ENCODE measurements at regions not wholly inside any gene's neighbourhood (a gene's known extent, or its start where the extent isn't known, plus 50 kb on each side); places are given as distances from the start of the nearest gene placed in this dataset.

DNA sequence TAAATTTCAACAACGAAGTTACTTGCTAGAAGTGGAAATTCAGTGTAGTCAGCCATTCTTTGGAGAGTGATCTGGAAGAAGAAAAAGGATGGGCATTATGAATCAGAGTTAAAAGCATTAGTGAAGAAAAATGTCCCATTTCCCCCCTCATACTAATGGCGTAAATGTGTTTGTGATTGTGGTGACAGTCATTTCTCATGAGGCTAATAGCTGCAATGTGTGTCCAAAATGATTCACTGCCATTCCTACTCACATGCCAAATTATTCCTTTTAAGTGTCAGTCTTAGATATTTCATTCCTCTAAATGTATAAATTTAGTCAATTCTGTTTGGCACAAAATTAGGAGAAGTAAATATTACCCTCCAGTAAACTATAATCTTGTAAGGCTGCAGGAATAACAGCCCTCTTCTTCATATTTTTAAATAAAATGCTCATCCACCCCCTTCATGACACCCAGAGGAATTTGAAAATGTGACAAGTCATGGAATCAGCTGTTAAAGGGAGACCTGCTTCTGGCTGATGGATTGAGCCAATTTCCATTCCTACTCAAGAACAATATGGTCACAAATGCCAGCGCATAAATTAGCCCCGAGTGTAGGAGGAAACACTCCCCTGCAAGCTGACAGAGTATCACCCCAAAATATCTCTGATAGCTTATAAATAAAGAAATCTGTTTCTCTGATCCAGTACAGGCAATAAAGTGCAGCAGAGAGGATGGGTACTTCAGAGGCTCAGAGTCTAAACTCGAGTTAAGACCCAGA lies 912.3 kb upstream of the SEL1L start:
- CTCF ChIA-PET = no interaction called here
- peaks cover 5% of the 10 kb centered on the region for H3K9me3 Mint-ChIP-seq (ENCODE audit: low read depth)
- DNase-seq (no peak), ATAC-seq (no peak)
- H3K4me1 Mint-ChIP-seq = no peaks in the 10 kb centered on the region
- H3K36me3 Mint-ChIP-seq = no peaks in the 10 kb centered on the region
- H3K27me3 Mint-ChIP-seq = no peaks in the 10 kb centered on the region
- no peak overlapping the region for H3K4me3 Mint-ChIP-seq
- no peak overlapping the region for H3K27ac Mint-ChIP-seq

DNA sequence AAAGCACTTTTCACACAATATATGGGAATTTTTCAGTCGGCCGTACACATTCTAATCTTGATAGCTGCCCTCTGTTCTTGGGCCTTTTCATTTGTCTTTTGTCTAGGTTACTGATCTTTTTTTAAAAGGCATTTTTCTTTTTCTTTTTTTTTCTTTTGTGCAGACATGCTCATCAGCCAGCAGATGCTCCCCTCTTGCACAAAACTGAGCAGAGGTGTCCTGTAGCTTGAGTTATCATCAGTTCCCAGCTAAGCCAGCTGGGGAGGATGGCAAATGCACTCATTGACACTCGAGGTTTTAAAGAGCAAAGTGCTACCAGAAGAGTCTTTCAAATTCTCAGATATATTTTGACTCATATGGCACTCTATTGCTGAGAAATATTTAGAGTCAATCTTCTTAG lies 913.9 kb upstream of the SEL1L start:
- H3K27me3 Mint-ChIP-seq = no peaks in the 10 kb centered on the region
- CTCF ChIA-PET = no interaction called here
- no peaks in the 10 kb centered on the region for H3K4me1 Mint-ChIP-seq
- DNase-seq (no peak), ATAC-seq (no peak)
- no peak overlapping the region for H3K4me3 Mint-ChIP-seq
- no peaks in the 10 kb centered on the region for H3K36me3 Mint-ChIP-seq
- H3K9me3 Mint-ChIP-seq (ENCODE audit: low read depth) = no peaks in the 10 kb centered on the region
- H3K27ac Mint-ChIP-seq = no peak overlapping the region

DNA sequence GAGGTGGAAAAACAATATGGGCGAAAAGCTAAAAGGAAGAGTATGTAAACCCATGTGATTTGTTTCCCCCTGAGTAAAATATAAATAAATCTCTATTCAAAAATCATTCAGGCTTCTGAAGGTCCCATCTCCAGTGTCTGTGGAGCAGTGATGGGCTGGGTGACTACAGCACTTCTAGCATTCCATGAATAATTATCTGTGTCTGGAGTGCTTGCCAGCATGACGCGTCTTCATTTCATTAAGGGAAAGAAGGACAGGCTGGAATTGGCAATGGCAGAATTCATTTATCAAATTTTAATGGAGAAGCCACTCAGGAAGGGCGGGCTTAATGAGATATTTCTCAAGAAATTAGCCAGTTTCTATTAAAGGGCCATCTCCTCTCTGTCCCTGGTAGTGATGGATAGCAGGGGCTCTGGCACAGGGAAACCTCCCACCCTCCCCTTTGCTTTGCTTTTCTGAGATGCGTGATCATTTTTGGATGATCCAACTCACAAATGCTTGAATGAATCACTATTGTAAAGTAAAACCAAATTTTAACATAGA lies 916.3 kb upstream of the SEL1L start:
- H3K36me3 Mint-ChIP-seq = no peaks in the 10 kb centered on the region
- H3K27me3 Mint-ChIP-seq = no peaks in the 10 kb centered on the region
- no peaks in the 10 kb centered on the region for H3K9me3 Mint-ChIP-seq (ENCODE audit: low read depth)
- no peak overlapping the region for H3K27ac Mint-ChIP-seq
- CTCF ChIA-PET = no interaction called here
- H3K4me3 Mint-ChIP-seq = no peak overlapping the region
- ATAC-seq (no peak), DNase-seq (no peak)
- no peaks in the 10 kb centered on the region for H3K4me1 Mint-ChIP-seq

DNA sequence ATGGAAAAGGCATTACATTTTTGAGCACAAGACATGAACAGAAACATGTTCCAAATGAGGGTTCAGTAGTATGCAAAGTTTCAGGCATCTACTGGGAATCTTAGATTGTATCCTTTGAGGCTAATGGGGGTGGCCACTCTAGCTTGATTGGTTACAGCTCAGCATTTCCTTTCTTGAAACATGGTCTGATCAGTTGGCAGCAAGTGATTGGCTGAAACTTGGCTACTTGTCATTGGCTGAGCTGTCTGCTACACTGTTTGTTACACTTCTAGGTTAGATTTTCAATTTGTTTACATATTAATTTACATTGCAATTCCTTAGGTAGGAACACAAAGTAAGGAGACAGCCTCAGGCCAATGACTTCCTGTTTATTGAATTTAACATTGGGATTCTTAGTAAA lies 918.0 kb upstream of the SEL1L start:
- no peaks in the 10 kb centered on the region for H3K27me3 Mint-ChIP-seq
- peaks cover 3% of the 10 kb centered on the region for H3K9me3 Mint-ChIP-seq (ENCODE audit: low read depth)
- no peak overlapping the region for H3K4me3 Mint-ChIP-seq
- ATAC-seq = no peak
- CTCF ChIA-PET = no interaction called here
- no peaks in the 10 kb centered on the region for H3K36me3 Mint-ChIP-seq
- H3K4me1 Mint-ChIP-seq = no peaks in the 10 kb centered on the region
- DNase-seq = no peak
- no peak overlapping the region for H3K27ac Mint-ChIP-seq

DNA sequence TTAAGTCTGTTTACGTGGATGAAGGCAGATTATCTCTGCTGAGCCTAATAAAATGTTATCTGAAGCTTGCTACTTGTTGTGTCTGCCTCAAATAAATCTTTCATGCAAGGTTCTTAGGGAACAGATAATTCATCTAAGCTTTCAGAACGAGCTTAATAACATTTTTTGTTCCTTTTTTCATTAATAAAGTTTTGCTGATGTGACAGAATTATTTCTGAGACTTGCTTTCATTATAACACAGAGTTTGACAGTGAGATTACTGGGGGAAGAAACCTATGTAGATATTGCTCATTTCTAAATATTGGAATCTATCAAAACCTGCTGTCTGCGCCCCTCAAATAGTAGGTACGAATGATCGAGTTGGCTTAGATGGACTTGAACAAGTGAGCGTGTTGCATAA lies 948.7 kb upstream of the SEL1L start:
- DNase-seq (no peak), ATAC-seq (no peak)
- Mint-ChIP-seq H3K4me1 (no peaks in the 10 kb centered on the region), H3K36me3 (no peaks in the 10 kb centered on the region), H3K27ac (no peak overlapping the region), H3K4me3 (no peak overlapping the region), H3K9me3 (ENCODE audit: low read depth) (peaks cover 3% of the 10 kb centered on the region), H3K27me3 (no peaks in the 10 kb centered on the region)
- CTCF ChIA-PET = no interaction called here

DNA sequence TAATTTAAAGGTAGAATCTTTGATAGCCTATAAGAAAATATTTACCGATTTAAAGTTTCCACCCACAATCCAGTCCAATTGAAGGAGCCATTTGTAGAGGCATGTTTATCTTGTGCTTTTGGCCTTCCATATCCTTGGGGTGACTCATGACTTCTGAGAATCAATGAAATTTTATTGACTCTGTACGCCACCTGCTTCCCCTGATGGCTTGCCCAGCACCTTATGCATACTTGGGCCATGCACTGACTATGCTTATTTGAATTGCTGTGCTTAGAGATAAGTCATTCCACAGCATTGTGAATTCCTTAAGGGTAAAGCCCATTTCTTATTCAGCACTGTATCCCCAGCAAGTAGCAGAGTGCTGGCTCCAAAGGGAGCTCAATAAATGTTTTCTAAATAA lies 954.8 kb upstream of the SEL1L start:
- Mint-ChIP-seq H3K4me3 (no peak overlapping the region), H3K9me3 (ENCODE audit: low read depth) (peaks cover 6% of the 10 kb centered on the region), H3K4me1 (no peaks in the 10 kb centered on the region), H3K27ac (no peak overlapping the region), H3K36me3 (no peaks in the 10 kb centered on the region), H3K27me3 (no peaks in the 10 kb centered on the region)
- no peak for ATAC-seq
- CTCF ChIA-PET = no interaction called here
- no peak for DNase-seq

DNA sequence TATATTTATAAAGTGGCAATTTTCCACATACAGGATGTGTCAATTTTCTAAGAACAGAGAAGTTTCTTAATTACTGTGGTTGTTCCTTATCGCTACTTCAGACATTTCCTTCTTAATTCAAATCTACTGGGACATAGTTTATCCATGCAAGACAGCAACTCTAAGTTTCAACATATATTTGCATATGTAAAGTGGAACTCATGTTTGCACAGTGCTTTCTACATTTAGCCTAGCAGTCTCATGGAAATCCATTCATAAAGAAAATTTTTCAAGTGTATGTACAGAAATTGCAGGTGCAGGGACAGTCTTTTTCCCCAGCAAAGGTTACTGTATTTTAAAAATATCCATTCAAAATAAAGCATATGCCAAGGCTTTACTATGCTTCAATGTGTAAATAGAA lies 956.7 kb upstream of the SEL1L start:
- no peak for ATAC-seq
- no peak overlapping the region for H3K27ac Mint-ChIP-seq
- no peak overlapping the region for H3K4me3 Mint-ChIP-seq
- no peak for DNase-seq
- CTCF ChIA-PET = no interaction called here
- H3K36me3 Mint-ChIP-seq = no peaks in the 10 kb centered on the region
- no peaks in the 10 kb centered on the region for H3K4me1 Mint-ChIP-seq
- H3K9me3 Mint-ChIP-seq (ENCODE audit: low read depth) = peaks cover 9% of the 10 kb centered on the region
- H3K27me3 Mint-ChIP-seq = no peaks in the 10 kb centered on the region

DNA sequence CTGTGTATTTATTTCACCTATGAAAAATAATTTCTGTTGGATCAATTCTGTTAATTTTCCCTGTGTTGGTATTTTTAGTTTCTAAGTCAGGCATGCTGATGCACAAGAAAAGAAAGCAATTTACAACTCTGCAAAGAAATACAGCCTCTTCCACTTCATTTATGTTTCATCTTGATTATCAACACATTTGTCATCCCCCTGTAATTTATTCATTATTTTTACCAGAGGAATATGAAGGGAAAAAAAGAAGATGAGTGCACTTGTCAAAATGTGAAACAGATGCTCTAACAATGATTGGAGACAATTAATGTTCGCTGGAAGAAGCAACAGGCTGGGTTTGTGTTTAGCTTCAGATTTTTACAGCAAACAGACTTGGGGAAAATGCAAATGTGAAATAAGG lies 958.5 kb upstream of the SEL1L start:
- ATAC-seq = no peak
- CTCF ChIA-PET = no interaction called here
- no peaks in the 10 kb centered on the region for H3K36me3 Mint-ChIP-seq
- no peak for DNase-seq
- H3K4me1 Mint-ChIP-seq = no peaks in the 10 kb centered on the region
- H3K27ac Mint-ChIP-seq = no peak overlapping the region
- no peaks in the 10 kb centered on the region for H3K27me3 Mint-ChIP-seq
- H3K4me3 Mint-ChIP-seq = no peak overlapping the region
- peaks cover 9% of the 10 kb centered on the region for H3K9me3 Mint-ChIP-seq (ENCODE audit: low read depth)

DNA sequence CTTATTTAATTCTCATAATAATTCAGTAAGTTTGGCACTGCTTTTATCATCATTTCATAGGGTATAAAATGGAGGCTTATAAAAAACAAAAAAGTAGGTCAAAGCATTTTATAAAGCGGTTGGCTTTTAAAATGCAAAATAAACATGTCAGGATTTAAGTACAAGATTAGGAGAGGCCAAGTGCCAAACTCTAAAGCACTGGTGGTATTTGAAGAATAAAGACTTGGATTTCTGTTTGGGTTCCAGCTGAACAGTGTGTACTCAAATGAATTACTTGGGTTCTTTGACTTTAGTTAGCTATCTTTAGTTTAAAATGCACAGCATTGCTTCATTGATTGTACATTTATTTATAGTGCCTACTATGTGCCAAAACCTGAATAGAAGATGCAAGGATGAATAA lies 966.6 kb upstream of the SEL1L start:
- H3K4me3 Mint-ChIP-seq = no peak overlapping the region
- H3K36me3 Mint-ChIP-seq = no peaks in the 10 kb centered on the region
- no peaks in the 10 kb centered on the region for H3K4me1 Mint-ChIP-seq
- no peak for DNase-seq
- no peak for ATAC-seq
- H3K27me3 Mint-ChIP-seq = no peaks in the 10 kb centered on the region
- H3K27ac Mint-ChIP-seq = no peak overlapping the region
- CTCF ChIA-PET = no interaction called here
- peaks cover 3% of the 10 kb centered on the region for H3K9me3 Mint-ChIP-seq (ENCODE audit: low read depth)

DNA sequence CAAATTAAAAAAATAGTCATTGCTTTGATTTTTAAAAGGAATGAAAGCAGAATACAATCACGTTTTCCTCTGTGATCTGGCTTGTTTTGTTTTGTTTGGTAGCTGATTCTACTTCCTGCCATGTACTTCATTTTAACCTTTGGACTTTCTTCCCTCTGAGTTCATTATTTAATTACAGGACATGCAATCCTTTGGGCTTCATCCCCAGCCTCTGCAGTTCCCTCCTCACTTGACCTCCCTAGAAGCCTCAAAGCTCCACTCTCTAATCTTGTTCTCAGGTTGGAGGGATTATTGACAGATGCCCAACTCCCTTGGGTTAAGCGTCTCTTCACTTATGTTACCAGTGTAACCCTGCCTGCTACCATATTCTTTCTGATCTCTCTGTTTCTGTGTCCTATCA lies 967.9 kb upstream of the SEL1L start:
- no peaks in the 10 kb centered on the region for H3K4me1 Mint-ChIP-seq
- no peaks in the 10 kb centered on the region for H3K27me3 Mint-ChIP-seq
- no peak for DNase-seq
- no peak overlapping the region for H3K4me3 Mint-ChIP-seq
- H3K9me3 Mint-ChIP-seq (ENCODE audit: low read depth) = peaks cover 3% of the 10 kb centered on the region
- no peak for ATAC-seq
- H3K36me3 Mint-ChIP-seq = no peaks in the 10 kb centered on the region
- CTCF ChIA-PET = no interaction called here
- no peak overlapping the region for H3K27ac Mint-ChIP-seq

DNA sequence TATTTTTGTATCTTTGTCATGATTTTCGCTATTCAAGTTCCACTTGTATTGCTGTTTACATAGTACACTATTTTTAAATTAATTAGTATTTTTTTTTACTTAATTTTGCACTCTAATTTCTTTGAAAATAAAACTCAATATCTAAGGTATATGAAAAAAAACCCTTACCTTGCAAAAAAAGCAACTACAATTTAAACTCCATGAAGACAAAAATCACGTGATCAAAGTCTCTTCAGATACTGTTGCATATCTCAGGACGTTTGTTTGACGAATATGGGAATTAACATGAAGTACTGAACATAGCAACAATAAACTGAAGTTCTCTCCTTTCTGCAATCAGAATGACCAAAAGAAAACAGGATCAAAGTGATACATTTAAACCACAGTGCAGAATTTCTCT lies 968.4 kb upstream of the SEL1L start:
- DNase-seq = no peak
- H3K4me3 Mint-ChIP-seq = no peak overlapping the region
- CTCF ChIA-PET = no interaction called here

DNA sequence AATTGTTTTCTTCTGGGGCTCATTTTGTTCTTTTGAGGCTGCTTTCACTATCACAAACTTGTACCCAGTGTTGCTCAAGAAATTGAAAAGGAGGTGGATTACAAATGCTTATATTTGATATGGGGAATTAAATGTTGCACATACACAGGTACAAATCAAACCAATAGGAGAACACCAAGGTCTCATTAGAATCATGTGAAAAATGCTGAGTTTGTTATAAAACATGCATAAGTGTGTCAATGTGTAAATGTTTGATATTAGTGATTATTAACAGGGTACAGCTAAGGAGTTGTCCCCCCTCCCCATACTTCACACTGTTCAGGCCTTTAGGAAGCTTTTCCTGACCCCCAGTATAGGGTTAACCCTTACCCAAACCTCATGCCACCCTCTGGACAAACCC lies 971.2 kb upstream of the SEL1L start:
- no peak overlapping the region for H3K27ac Mint-ChIP-seq
- no peak overlapping the region for H3K4me3 Mint-ChIP-seq
- H3K9me3 Mint-ChIP-seq (ENCODE audit: low read depth) = peaks cover 3% of the 10 kb centered on the region
- DNase-seq (no peak), ATAC-seq (no peak)
- H3K36me3 Mint-ChIP-seq = no peaks in the 10 kb centered on the region
- H3K4me1 Mint-ChIP-seq = no peaks in the 10 kb centered on the region
- H3K27me3 Mint-ChIP-seq = no peaks in the 10 kb centered on the region
- CTCF ChIA-PET = no interaction called here

More for the DNA sequence above, 968.4 kb upstream of the SEL1L start:
- Mint-ChIP-seq H3K27ac (no peak overlapping the region), H3K9me3 (ENCODE audit: low read depth) (peaks cover 3% of the 10 kb centered on the region), H3K27me3 (no peaks in the 10 kb centered on the region), H3K36me3 (no peaks in the 10 kb centered on the region), H3K4me1 (no peaks in the 10 kb centered on the region)
- no peak for ATAC-seq

DNA sequence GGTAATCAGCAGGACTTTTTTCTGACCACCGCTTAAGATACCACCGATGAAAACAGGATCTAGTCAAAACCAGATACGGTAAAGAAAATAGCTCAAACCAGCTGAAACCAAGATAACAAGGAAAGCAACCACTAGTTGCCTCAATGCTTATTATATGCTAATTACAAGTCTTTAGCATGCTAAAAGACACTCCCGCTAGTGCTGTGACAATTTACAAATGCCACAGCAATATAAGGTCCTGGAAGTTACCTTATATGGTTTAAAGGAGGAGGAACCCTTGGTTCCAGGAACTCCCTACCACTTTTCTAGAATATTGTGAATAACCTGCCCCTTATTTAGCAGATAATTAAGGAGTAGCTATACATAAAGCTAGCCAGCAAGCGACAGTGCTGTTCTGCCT lies 976.4 kb upstream of the SEL1L start:
- CTCF ChIA-PET = no interaction called here
- H3K27me3 Mint-ChIP-seq = no peaks in the 10 kb centered on the region
- no peak overlapping the region for H3K27ac Mint-ChIP-seq
- H3K9me3 Mint-ChIP-seq (ENCODE audit: low read depth) = no peaks in the 10 kb centered on the region
- H3K36me3 Mint-ChIP-seq = no peaks in the 10 kb centered on the region
- H3K4me1 Mint-ChIP-seq = no peaks in the 10 kb centered on the region
- ATAC-seq = no peak
- no peak overlapping the region for H3K4me3 Mint-ChIP-seq
- no peak for DNase-seq

DNA sequence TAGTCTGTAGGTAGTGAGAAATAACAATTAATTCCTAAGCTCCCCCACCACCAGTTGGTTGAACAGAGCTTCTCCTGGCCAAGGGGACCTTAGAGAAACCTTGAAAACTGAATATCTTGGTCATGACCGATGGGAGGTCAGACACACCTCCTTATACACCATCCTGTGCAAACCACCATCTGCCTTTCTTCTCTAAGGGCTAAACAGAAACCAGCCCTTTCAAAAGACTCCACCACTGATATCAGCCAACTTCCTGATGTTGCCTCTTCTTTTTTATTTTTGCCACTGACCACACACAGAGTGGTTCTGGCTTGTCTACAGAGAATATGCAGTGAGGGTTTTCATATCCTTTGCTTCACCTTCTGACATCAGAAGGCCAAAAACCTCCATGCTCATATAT lies 977.7 kb upstream of the SEL1L start:
- H3K27me3 Mint-ChIP-seq = no peaks in the 10 kb centered on the region
- no peak overlapping the region for H3K4me3 Mint-ChIP-seq
- DNase-seq (no peak), ATAC-seq (no peak)
- no peaks in the 10 kb centered on the region for H3K36me3 Mint-ChIP-seq
- no peak overlapping the region for H3K27ac Mint-ChIP-seq
- no peaks in the 10 kb centered on the region for H3K4me1 Mint-ChIP-seq
- no peaks in the 10 kb centered on the region for H3K9me3 Mint-ChIP-seq (ENCODE audit: low read depth)
- CTCF ChIA-PET = no interaction called here

DNA sequence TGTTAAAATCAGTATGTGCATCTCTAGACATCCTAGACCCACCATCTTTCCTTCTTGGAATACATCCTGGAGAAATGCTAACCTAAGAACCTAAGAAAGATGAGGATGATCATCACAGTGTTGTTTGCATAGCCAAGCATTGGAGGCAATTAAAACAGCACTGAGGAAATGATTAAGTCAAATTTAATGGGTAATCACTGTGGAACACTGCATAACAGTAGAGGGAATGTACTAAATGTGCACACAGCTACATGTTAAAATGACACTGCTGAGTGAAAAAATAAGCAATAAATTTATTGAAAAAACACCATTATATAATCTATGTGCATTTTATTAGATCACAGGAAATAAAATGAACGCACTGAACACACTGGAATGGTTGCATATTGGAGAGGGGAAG lies 987.1 kb upstream of the SEL1L start:
- H3K27ac Mint-ChIP-seq = no peak overlapping the region
- H3K9me3 Mint-ChIP-seq (ENCODE audit: low read depth) = peaks cover 19% of the 10 kb centered on the region
- H3K4me3 Mint-ChIP-seq = no peak overlapping the region
- H3K36me3 Mint-ChIP-seq = no peaks in the 10 kb centered on the region
- no peaks in the 10 kb centered on the region for H3K4me1 Mint-ChIP-seq
- no peaks in the 10 kb centered on the region for H3K27me3 Mint-ChIP-seq
- DNase-seq = no peak
- no peak for ATAC-seq
- CTCF ChIA-PET = no interaction called here

All from activated CD8-positive, alpha-beta memory T cell treated with anti-CD3 and anti-CD28 coated beads, Interleukin-2, amount 10 ng/mL, durations not matched to agents 7 days and 5 days (primary cell).